Ovary (tissue), 3 donors: ENCODE measurements at regions not wholly inside any gene's neighbourhood (a gene's known extent, or its start where the extent isn't known, plus 50 kb on each side); places are given as distances from the start of the nearest gene placed in this dataset.

Experiments used
- EP300 ChIP-seq: sonication (generic); formaldehyde crosslinking; IDR thresholded peaks from one replicate; pipeline ENCODE4 v1.6.1; 2017; ENCODE audit warnings: antibody characterized with exemption
- POLR2A ChIP-seq: fragments of 450-650 bp; IDR thresholded peaks from one replicate; pipeline ENCODE4 v1.6.1; 2017; ENCODE audit warnings: antibody characterized with exemption, mild to moderate bottlenecking, moderate library complexity
- TF ChIP-seq, protein P1 (sequence below), 3 donors: fragments of 450-650 bp in 2 of 3; fragments of 200-600 bp in 1 of 3; IDR thresholded peaks; one replicate each; pipeline versions ENCODE4 v1.5.1 to v1.8.0; 2016 to 2022; ENCODE audit warnings: antibody characterized with exemption in 3 of 3, mild to moderate bottlenecking in 1 of 3
- donor health status: DM: no; HTN: no; CAD: no.

DNA sequence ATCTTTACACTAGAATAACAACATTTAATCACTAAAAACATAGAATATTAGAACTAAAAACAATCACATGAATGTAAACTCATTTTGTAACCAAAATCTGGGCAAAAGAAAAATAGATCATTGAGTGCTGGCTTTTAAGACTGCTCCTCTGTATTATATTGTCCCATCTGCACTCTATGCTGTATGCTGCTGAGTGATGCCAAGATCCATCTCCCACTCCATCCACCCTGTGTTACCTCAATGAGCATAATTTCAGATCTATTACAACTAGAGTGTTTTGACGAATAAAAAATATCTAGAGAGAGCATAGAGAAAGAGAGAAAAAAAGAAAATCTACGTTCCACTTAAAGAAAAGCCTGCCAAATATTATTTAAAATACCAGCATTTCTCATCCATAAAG, 1060.4 kb downstream of the ZPLD1 start:
- TF ChIP-seq, protein P1, sequence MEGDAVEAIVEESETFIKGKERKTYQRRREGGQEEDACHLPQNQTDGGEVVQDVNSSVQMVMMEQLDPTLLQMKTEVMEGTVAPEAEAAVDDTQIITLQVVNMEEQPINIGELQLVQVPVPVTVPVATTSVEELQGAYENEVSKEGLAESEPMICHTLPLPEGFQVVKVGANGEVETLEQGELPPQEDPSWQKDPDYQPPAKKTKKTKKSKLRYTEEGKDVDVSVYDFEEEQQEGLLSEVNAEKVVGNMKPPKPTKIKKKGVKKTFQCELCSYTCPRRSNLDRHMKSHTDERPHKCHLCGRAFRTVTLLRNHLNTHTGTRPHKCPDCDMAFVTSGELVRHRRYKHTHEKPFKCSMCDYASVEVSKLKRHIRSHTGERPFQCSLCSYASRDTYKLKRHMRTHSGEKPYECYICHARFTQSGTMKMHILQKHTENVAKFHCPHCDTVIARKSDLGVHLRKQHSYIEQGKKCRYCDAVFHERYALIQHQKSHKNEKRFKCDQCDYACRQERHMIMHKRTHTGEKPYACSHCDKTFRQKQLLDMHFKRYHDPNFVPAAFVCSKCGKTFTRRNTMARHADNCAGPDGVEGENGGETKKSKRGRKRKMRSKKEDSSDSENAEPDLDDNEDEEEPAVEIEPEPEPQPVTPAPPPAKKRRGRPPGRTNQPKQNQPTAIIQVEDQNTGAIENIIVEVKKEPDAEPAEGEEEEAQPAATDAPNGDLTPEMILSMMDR (IDR thresholded peaks at IDR 0.05) = no peak
- TF ChIP-seq EP300 = no peak
- TF ChIP-seq POLR2A = no peak
